ENCODE measurements at regions not wholly inside any gene's neighbourhood (a gene's known extent, or its start where the extent isn't known, plus 50 kb on each side); places are given as distances from the start of the nearest gene placed in this dataset.

- H2BK20ac ChIP-seq (ENCODE audit: low read depth, low read length), result no peak overlapping the region
- no peak overlapping the region for H3K14ac ChIP-seq (replicated peaks; ENCODE audit: low read depth, low read length)
- BruUV-seq (replicated peaks), result no TSS peak
- no peaks in the 10 kb centered on the region for H3K27me3 ChIP-seq (ENCODE audit: control insufficient read depth, insufficient read depth, low read length)
- in situ Hi-C loops (cut with MboI; ENCODE audit: low sequenced_read_pairs) (no loop called here), dilution Hi-C loops (cut with HindIII; ENCODE audit: low sequenced_read_pairs, unreplicated experiment) (no loop called here), intact Hi-C loops (cut with micrococcal nuclease) (no loop called here)
- no peak overlapping the region for H4K8ac ChIP-seq (ENCODE audit: low read depth in 2 of 2, low read length in 2 of 2)
- WGBS, 2 experiments (ENCODE audit: extremely low coverage in 2 of 2, insufficient read length in 1 of 2), result no CpG with 5 or more reads among the region's 3 CpGs
- H2BK5ac ChIP-seq (ENCODE audit: low read depth, low read length, poor library complexity, severe bottlenecking), result no peak overlapping the region
- no peak overlapping the region for H2BK120ac ChIP-seq (ENCODE audit: low read depth, low read length)
- H3K9me1 ChIP-seq (ENCODE audit: insufficient read depth, low read length), result peaks cover 8% of the 10 kb centered on the region
- ChIA-PET CTCF (interaction anchor here (0.7 kb wide), 1 partner anchor 21 kb away, joined by 4 read pairs; no protein-coding TSS in a partner anchor), POLR2A (ENCODE audit: unreplicated experiment) (no interaction called here)
- H2AFZ ChIP-seq (replicated peaks; ENCODE audit: low read length, poor library complexity), result no peak overlapping the region
- H3K36me3 ChIP-seq (ENCODE audit: control insufficient read depth, insufficient read depth, low read length), result no peaks in the 10 kb centered on the region
- no peak overlapping the region for H3K56ac ChIP-seq (ENCODE audit: extremely low read depth, insufficient read depth, low read length)
- no peak overlapping the region for H3K23ac ChIP-seq (ENCODE audit: low read depth, low read length)
- H3K79me1 ChIP-seq (ENCODE audit: low read depth in 1 of 2, low read length in 2 of 2), result no peaks in the 10 kb centered on the region
- no peak overlapping the region for H3K9ac ChIP-seq (ENCODE audit: low read depth, low read length)
- ATAC-seq (ENCODE audit: low read depth), result no peak
- H4K91ac ChIP-seq (ENCODE audit: insufficient read depth, low read depth, low read length), result no peak overlapping the region
- peaks cover 7% of the 10 kb centered on the region for H3K4me1 ChIP-seq (ENCODE audit: control insufficient read depth, insufficient read depth, low read length)
- H3K9me3 ChIP-seq (ENCODE audit: control insufficient read depth, insufficient read depth, low read length), result no peaks in the 10 kb centered on the region
- no peak overlapping the region for H2BK15ac ChIP-seq (ENCODE audit: low read depth, low read length)
- no peak overlapping the region for H3K4me2 ChIP-seq (ENCODE audit: low read depth, low read length)
- no peak overlapping the region for H3K18ac ChIP-seq (ENCODE audit: low read depth, low read length)
- H2AK5ac ChIP-seq (ENCODE audit: low read depth, low read length), result no peak overlapping the region
- no peak overlapping the region for H3K27ac ChIP-seq (ENCODE audit: insufficient read depth, low read length)
- H3K4ac ChIP-seq (ENCODE audit: low read depth, low read length), result no peak overlapping the region
- no peak for DNase-seq
- TF ChIP-seq MAFK (IDR thresholded peaks at IDR 0.05; ENCODE audit: low read depth, low read length) (peak; percentile 87), CEBPB (IDR thresholded peaks at IDR 0.05; ENCODE audit: low read depth, low read length) (no peak)
- no peak overlapping the region for H3K4me3 ChIP-seq (ENCODE audit: insufficient read depth, low read depth, low read length)
- H4K5ac ChIP-seq (ENCODE audit: low read depth, low read length), result no peak overlapping the region
- H2AK9ac ChIP-seq (replicated peaks; ENCODE audit: low read depth, low read length, poor library complexity), result no peak overlapping the region
- H4K20me1 ChIP-seq (ENCODE audit: insufficient read depth, low read length), result no peaks in the 10 kb centered on the region
Measured at GRCh38 chr7:142582351-142582750, 166.9 kb upstream of the PRSS1 start.
